ENCODE measurements at regions not wholly inside any gene's neighbourhood (a gene's known extent, or its start where the extent isn't known, plus 50 kb on each side); places are given as distances from the start of the nearest gene placed in this dataset.

- Histone ChIP-seq H3K27me3 (ENCODE audit: control insufficient read depth, insufficient read depth, low read length) (no peaks in the 10 kb centered on the region), H3K9me3 (ENCODE audit: control insufficient read depth, insufficient read depth, low read depth, low read length) (0 out of 2 replicates have a peak, but pooled peaks cover 3% of the 10 kb centered on the region), H3K27ac (ENCODE audit: low read length) (no peak overlapping the region), H3K4me3 (ENCODE audit: low read depth in 2 of 2, low read length in 2 of 2) (no peak overlapping the region), H3K36me3 (ENCODE audit: control insufficient read depth, insufficient read depth, low read length) (no peaks in the 10 kb centered on the region), H3K4me1 (ENCODE audit: control insufficient read depth, insufficient read depth, low read length) (no peaks in the 10 kb centered on the region)
- DNase-seq (ENCODE audit: low read depth, low spot score) (no peak), ATAC-seq (no peak)
- in situ Hi-C loops (cut with HindIII; ENCODE audit: low pct_unique_long_range_greater_than_20kb, low sequenced_read_pairs) = no loop called here
- ChIA-PET POLR2A (no interaction called here), CTCF (no interaction called here)
- no peak for TF ChIP-seq REST (IDR thresholded peaks at IDR 0.05; ENCODE audit: insufficient read depth in 1 of 2, low read depth in 2 of 2, low read length in 1 of 2)
- TF ChIP-seq POLR2AphosphoS5 (IDR thresholded peaks at IDR 0.05; ENCODE audit: low read depth, low read length) = no peak
- no peak for TF ChIP-seq SIN3A (IDR thresholded peaks at IDR 0.05; ENCODE audit: borderline replicate concordance, insufficient read depth, low read depth, low read length)
- TF ChIP-seq CTCF (IDR thresholded peaks at IDR 0.05) = no peak
- TF ChIP-seq TCF7L2 (IDR thresholded peaks at IDR 0.05; ENCODE audit: low read depth, low read length) = no peak
- intact Hi-C loops (cut with micrococcal nuclease; ENCODE audit: unreplicated experiment) = no loop called here
- BruUV-seq (replicated peaks) = no TSS peak
Observed at GRCh38 chr22:47586946-47587345, 824.5 kb downstream of the TBC1D22A start.

GRCh38 chr22:47586038-47586437, 823.6 kb downstream of the TBC1D22A start:
- ChIA-PET POLR2A (no interaction called here), CTCF (no interaction called here)
- ATAC-seq = no peak
- BruUV-seq (replicated peaks) = no TSS peak
- no peak overlapping the region for H3K27ac ChIP-seq (ENCODE audit: low read length)
- H3K4me3 ChIP-seq (ENCODE audit: low read depth in 2 of 2, low read length in 2 of 2) = no peak overlapping the region
- 0 out of 2 replicates have a peak, but pooled peaks cover 3% of the 10 kb centered on the region for H3K9me3 ChIP-seq (ENCODE audit: control insufficient read depth, insufficient read depth, low read depth, low read length)
- no peak for DNase-seq (ENCODE audit: low read depth, low spot score)
- H3K27me3 ChIP-seq (ENCODE audit: control insufficient read depth, insufficient read depth, low read length) = no peaks in the 10 kb centered on the region
- no peak for TF ChIP-seq REST (IDR thresholded peaks at IDR 0.05; ENCODE audit: insufficient read depth in 1 of 2, low read depth in 2 of 2, low read length in 1 of 2)
- no peaks in the 10 kb centered on the region for H3K36me3 ChIP-seq (ENCODE audit: control insufficient read depth, insufficient read depth, low read length)
- intact Hi-C loops (cut with micrococcal nuclease; ENCODE audit: unreplicated experiment) (no loop called here), in situ Hi-C loops (cut with HindIII; ENCODE audit: low pct_unique_long_range_greater_than_20kb, low sequenced_read_pairs) (no loop called here)
- H3K4me1 ChIP-seq (ENCODE audit: control insufficient read depth, insufficient read depth, low read length) = no peaks in the 10 kb centered on the region

Measured in Panc1 (cell line).